Lung (tissue), 11 donors: ENCODE measurements at regions not wholly inside any gene's neighbourhood (a gene's known extent, or its start where the extent isn't known, plus 50 kb on each side); places are given as distances from the start of the nearest gene placed in this dataset.

ENCODE experiments used
- ATAC-seq: fragments of 200-7000 bp; cut with Tn5 transposase; one replicate; pipeline ENCODE4 v1.9.1; 2020; ENCODE audit warnings: moderate number of reproducible peaks; ENCODE audit not compliant: insufficient read depth, low FRiP score
- DNase-seq, 3 donors: peaks; one replicate each; pipeline ENCODE4 v3.0.0-alpha.2; 2013 to 2017
- H3K27ac ChIP-seq, 2 donors: one replicate each; pipeline ENCODE4 v1.5.1; 2013; ENCODE audit warnings: mild to moderate bottlenecking in 2 of 2, moderate library complexity in 2 of 2, control low read depth in 1 of 2, inconsistent platforms in 1 of 2, low read depth in 1 of 2, low read length in 1 of 2
- H3K27me3 ChIP-seq, 3 donors: one replicate each; pipeline ENCODE4 v1.5.1; 2013; ENCODE audit warnings: low read length in 2 of 3; ENCODE audit not compliant: control insufficient read depth in 3 of 3, insufficient read depth in 3 of 3
- H3K36me3 ChIP-seq, 4 donors: one replicate each; pipeline ENCODE4 v1.5.1; 2013; ENCODE audit warnings: low read length in 4 of 4, mild to moderate bottlenecking in 1 of 4, moderate library complexity in 1 of 4; ENCODE audit not compliant: control insufficient read depth in 4 of 4, insufficient read depth in 4 of 4
- H3K4me1 ChIP-seq, 5 donors: one replicate each; pipeline ENCODE4 v1.5.1; 2013; ENCODE audit warnings: low read length in 5 of 5, mild to moderate bottlenecking in 2 of 5, moderate library complexity in 1 of 5; ENCODE audit not compliant: control insufficient read depth in 5 of 5, insufficient read depth in 5 of 5
- H3K4me3 ChIP-seq: one replicate; pipeline ENCODE4 v1.5.1; 2013; ENCODE audit warnings: mild to moderate bottlenecking, control low read depth, moderate library complexity
- H3K9ac ChIP-seq, 2 donors: one replicate each; pipeline ENCODE4 v1.5.1; 2013; ENCODE audit warnings: low read length in 2 of 2, control low read depth in 1 of 2; ENCODE audit not compliant: insufficient read depth in 1 of 2
- H3K9me3 ChIP-seq, 4 donors: one replicate each; pipeline ENCODE4 v1.5.1; 2013; ENCODE audit warnings: low read length in 3 of 4, mild to moderate bottlenecking in 1 of 4, moderate library complexity in 1 of 4; ENCODE audit not compliant: control insufficient read depth in 4 of 4, insufficient read depth in 3 of 4
- CTCF ChIP-seq: IDR thresholded peaks from 2 replicates; pipeline ENCODE4 v1.5.1; 2012; ENCODE audit warnings: mild to moderate bottlenecking; ENCODE audit errors: control extremely low read depth, extremely low read depth
- WGBS, 2 donors: extraction: QIAGEN DNeasy Blood & Tissue Kit; methylation state at CpG; one replicate each; pipeline ENCODE4 v1.1.7; 2013; 5-methylcytosine and 5-hydroxymethylcytosine counted together
- donor health status: control.
- donor health status: control.
- donor health status: Bipolar disorder and iron deficiency.
- donor health status: healthy.
- donor health status: DM: yes; HTN: yes; CAD: no.

DNA sequence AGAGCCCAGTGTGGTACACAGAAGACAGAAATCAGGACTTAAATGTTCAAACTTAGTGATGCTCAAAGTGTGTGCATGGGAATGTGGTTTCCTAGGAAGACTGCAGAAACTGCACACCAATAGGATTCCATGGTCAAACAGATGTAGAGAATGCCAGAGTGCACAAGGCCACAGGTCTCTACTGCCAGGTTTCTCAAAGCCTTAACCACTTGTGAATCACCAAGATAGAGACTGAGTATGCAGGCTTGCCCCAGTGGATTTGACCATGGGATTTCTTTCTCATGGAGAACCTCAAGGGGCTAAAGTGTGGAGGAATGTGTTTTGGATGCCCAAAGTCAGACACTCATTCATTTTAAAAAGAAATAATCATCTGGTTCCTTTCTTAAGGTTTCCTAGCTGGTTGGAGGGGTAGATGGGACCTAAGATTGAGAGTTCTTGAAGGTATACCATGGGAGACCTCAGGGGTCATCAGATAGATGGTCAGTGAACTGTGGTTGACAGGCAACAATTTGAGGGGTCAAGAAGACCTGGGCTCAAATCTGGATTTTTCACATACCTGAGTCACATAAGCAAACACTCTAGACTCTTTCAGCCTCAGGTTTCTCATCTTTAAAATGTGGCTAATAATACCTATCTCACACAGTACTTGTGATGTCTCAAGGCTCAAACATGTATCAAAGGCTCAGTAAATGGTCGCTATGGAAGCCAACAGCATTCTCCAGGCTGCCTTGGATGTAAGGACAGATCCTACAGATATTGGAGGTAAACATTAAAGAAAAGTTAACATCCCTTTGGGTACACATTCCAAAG, 81.1 kb downstream of the BOD1 start:
- H3K36me3 ChIP-seq = no peaks in the 10 kb centered on the region
- peak overlapping the region in 1 of 2 donors; percentile 45 for H3K27ac ChIP-seq
- no peaks in the 10 kb centered on the region for H3K9me3 ChIP-seq
- WGBS, 2 donors = 68 to 77% methylated on average over 1 of the region's 1 CpG
- H3K27me3 ChIP-seq = no peaks in the 10 kb centered on the region
- H3K4me1 ChIP-seq = no peaks in the 10 kb centered on the region
- H3K4me3 ChIP-seq = no peak overlapping the region
- TF ChIP-seq CTCF = no peak
- no peak overlapping the region for H3K9ac ChIP-seq
- DNase-seq = no peak
- no peak for ATAC-seq

- DNase-seq (no peak), ATAC-seq (no peak)
- TF ChIP-seq CTCF = no peak
- no peaks in the 10 kb centered on the region for H3K9me3 ChIP-seq
- H3K36me3 ChIP-seq = no peaks in the 10 kb centered on the region
- WGBS, 2 donors = 75 to 87% methylated on average over 2 of the region's 2 CpGs
- H3K4me1 ChIP-seq = no peaks in the 10 kb centered on the region
- no peaks in the 10 kb centered on the region for H3K27me3 ChIP-seq
- no peak overlapping the region for H3K27ac ChIP-seq
- H3K4me3 ChIP-seq = no peak overlapping the region
- no peak overlapping the region for H3K9ac ChIP-seq
Measured at GRCh38 chr5:173534664-173535063, 81.8 kb downstream of the BOD1 start.

- H3K4me3 ChIP-seq = no peak overlapping the region
- H3K27ac ChIP-seq = no peak overlapping the region
- no peaks in the 10 kb centered on the region for H3K36me3 ChIP-seq
- 5 to 13% methylated on average over 1 of the region's 1 CpG for WGBS, 2 donors
- H3K9me3 ChIP-seq = no peaks in the 10 kb centered on the region
- TF ChIP-seq CTCF = no peak
- DNase-seq (no peak), ATAC-seq (no peak)
- H3K4me1 ChIP-seq = no peaks in the 10 kb centered on the region
- no peaks in the 10 kb centered on the region for H3K27me3 ChIP-seq
- H3K9ac ChIP-seq = no peak overlapping the region
Measured at GRCh38 chr5:173534031-173534430, 82.4 kb downstream of the BOD1 start.
